ENCODE measurements at regions not wholly inside any gene's neighbourhood (a gene's known extent, or its start where the extent isn't known, plus 50 kb on each side); places are given as distances from the start of the nearest gene placed in this dataset.

GRCh38 chr20:11041396-11041795, 367.6 kb upstream of the JAG1 start:
- DNase-seq (ENCODE audit: low read depth), result no peak

GRCh38 chr20:11043001-11043400, 369.2 kb upstream of the JAG1 start:
- DNase-seq (ENCODE audit: low read depth), result no peak

- DNase-seq (ENCODE audit: low read depth), result no peak
Measured at GRCh38 chr20:11044561-11044960, 370.8 kb upstream of the JAG1 start.

GRCh38 chr20:11045412-11046175, 371.8 kb upstream of the JAG1 start:
- DNase-seq (ENCODE audit: low read depth), result no peak

GRCh38 chr20:11047559-11047958, 373.8 kb upstream of the JAG1 start:
- no peak for DNase-seq (ENCODE audit: low read depth)

- no peak for DNase-seq (ENCODE audit: low read depth)
Measured at GRCh38 chr20:11048739-11049138, 374.9 kb upstream of the JAG1 start.

DNA sequence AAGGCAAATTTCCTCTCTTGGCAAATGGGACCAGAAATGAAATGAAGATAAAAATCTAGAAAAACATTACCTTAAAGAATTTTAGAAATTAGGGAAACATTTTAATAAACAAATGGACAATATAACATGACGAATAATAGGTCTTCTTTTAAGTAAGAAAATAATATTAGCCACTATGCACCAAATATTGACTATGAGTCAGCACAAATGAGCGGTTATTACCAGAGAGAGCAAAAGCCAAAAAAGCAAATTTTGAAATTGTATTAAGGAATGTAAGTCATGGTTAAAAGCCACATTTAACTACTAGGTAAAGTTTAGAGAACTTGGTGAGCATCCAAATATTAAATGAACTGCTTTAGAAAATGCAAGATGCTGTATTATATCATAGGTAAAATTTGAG, 376.6 kb upstream of the JAG1 start:
- no peak for DNase-seq (ENCODE audit: low read depth)

DNA sequence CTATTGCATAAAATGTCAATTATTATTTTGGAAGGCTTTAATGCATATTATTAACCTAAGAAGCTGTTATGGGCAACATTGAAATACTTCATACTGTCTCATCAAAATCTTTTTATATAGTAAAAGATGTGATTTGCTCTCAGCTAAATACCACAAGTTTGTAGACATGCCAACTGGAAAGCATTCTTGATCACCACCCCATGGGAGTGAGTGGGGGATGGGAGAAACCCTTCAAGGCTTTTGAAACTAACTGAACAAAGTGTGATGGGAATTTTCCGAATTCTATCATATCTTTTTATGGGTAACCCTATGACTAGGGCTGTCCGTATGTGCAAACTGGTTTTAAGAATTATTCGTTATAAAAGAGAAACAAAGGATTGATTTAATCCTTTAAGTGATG, 377.3 kb upstream of the JAG1 start:
- DNase-seq (ENCODE audit: low read depth), result no peak

DNA sequence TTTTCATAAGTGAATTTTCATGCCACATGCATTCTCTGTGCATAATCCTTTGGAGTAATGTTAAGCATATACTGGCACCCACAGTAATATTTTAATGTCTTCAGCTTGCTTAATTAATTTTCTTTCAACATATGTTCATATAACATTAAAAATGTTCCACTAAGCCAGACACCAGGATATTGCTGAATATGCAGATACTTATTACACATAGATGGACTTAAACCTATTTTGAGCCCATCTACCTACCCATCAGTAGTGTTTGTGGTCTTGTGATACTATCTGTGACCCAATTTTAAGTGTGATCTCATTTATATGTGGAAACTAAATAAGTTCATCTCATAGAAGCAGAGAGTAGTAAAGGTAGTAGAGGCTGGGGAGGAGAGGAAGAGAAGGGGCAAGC, 379.5 kb upstream of the JAG1 start:
- DNase-seq (ENCODE audit: low read depth), result no peak

DNA sequence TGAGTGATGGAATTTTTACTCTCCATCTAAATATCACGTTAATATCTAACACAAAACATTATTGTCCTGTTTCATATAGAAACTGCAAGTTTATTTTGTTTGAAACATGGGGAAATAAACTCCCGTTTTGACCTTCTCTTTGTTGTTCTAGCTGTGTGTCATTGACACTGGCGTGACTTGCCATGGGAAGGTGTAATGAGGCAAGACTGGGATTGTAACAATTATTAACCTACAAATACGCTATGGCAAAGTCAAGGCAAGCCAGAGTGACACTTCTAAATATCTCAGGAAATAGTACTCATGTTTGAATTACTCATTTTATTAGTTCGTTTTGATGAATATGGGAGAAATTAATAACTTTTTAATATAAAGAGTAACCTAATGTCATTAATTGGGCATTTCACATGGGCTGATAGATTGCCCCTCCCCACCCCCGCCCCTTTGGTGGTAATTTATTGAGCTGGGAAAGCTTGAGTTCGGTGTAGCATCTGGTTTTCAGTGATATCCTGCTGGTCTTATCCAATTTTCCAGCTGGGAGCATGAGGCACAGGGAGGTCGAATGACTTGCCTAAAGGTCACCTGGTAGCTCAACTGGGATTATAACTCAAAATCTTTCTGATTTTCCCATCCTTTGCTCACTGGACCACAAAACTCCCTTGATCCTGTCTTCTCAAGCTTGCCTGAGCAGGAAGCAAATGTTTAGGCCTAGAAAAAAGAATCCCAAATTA, 380.6 kb upstream of the JAG1 start:
- no peak for DNase-seq (ENCODE audit: low read depth)

GRCh38 chr20:11056414-11056813, 382.6 kb upstream of the JAG1 start:
- DNase-seq (ENCODE audit: low read depth), result no peak

- peak; percentile 21 for DNase-seq (ENCODE audit: low read depth)
Measured at GRCh38 chr20:11057624-11058023, 383.8 kb upstream of the JAG1 start.

DNA sequence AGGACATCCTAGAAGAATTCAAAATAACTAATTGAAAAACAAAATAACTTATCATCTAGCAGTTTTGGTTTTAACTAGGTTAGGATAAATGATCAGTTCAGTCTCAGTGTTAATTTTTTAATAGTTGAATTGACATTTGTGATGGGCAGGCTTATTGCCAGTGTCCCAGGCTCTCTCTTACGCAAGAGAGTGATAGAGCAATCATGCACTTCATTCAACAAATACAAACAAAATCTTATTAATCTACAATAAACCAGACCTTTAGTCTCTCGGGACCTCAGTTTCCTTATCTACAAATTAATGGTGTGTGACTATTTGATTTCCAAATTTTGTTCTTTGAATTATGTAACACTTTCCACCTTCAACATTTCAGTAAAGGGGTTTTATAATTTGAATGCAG, 385.9 kb upstream of the JAG1 start:
- no peak for DNase-seq (ENCODE audit: low read depth)

GRCh38 chr20:11060423-11061185, 386.8 kb upstream of the JAG1 start:
- DNase-seq (ENCODE audit: low read depth), result no peak

DNA sequence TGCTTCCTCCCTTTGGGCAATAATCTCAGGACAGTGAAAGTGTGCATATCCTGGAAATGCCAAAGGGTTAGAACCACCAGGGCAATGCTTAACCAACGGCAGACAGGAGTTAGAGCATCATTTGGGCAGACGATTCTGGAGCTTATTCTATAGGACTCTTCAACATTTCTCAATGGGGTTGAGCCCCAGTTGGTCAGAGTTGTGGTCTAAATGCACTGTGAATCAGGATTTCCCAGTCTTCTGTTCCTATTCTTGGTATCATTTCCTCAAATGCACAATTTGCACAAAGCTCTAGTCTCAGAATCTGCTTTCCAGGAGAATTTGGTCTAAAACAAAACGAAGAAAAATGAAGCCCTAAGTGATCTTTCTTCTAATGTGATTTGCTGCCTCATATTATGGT, 389.6 kb upstream of the JAG1 start:
- DNase-seq (ENCODE audit: low read depth), result no peak

DNA sequence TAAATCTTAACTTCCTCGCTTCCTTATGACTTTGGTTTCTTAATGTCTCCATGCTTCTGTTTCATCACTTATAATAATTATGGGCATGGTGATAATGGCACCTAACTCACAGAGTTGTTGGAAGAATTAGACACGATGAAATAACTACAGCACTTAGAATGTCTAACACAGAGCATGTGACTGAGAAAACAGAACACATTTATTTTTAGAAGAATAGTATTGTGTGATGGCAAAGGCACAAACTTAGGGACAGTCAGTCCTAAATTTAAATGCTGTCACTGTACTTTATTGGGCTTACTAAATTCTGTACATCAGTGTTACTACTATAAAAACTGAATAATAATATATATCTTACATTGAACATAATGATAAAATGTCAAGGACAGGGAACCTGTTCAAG, 391.1 kb upstream of the JAG1 start:
- DNase-seq (ENCODE audit: low read depth), result no peak

GRCh38 chr20:11067359-11067758, 393.6 kb upstream of the JAG1 start:
- no peak for DNase-seq (ENCODE audit: low read depth)

DNA sequence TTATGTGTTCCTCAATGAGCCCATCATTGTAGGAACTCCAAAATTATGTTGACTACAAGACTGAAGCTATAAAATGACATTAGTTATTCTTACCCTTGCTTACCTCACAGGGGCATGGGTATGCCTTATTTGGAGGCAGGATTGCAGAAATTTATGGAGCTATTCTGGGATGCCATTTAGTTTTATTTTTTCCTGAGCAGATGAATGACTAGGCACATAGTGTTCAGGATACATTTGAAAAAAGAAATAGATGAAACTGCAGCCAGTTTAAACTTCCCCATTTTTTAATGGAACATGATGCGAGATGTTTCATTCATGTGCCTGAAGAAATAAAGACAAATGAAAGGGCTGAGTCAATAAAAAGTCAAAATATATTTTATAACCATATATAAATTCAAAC, 399.2 kb upstream of the JAG1 start:
- DNase-seq (ENCODE audit: low read depth), result no peak

GRCh38 chr20:11076434-11077105, 402.8 kb upstream of the JAG1 start:
- DNase-seq (ENCODE audit: low read depth), result no peak

DNA sequence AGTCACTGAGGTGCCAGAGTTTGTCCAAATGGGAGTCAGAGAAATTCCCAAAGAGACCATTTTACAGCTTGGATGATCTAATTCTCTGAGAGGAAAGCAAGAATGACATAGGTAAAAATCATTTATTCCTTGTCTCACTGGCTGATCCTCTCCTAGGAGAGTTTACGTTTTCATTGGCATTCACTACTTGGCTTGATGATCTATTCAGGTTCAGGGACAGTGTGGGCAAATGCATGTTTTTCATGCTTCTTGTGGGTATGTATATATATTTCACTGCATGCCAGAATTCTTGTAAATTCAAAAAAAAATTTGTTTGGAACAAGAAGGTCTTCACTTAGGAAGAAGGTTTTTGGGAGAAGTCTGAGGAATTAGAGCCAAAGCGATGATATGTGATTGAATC, 403.4 kb upstream of the JAG1 start:
- no peak for DNase-seq (ENCODE audit: low read depth)

GRCh38 chr20:11080010-11080409, 406.2 kb upstream of the JAG1 start:
- no peak for DNase-seq (ENCODE audit: low read depth)

- no peak for DNase-seq (ENCODE audit: low read depth)
Measured at GRCh38 chr20:11080781-11081377, 407.1 kb upstream of the JAG1 start.

Data from GM04504 (cell line).